HG03520 (cell line): ENCODE measurements at regions not wholly inside any gene's neighbourhood (a gene's known extent, or its start where the extent isn't known, plus 50 kb on each side); places are given as distances from the start of the nearest gene placed in this dataset.

Experiments used
- ATAC-seq: cut with Tn5 transposase; IDR thresholded peaks from one replicate; pipeline ENCODE4 v1.9.1; 2021; ENCODE audit warnings: mild to moderate bottlenecking, moderate library complexity; ENCODE audit not compliant: unreplicated experiment

GRCh38 chr4:179485781-179486180 is 2043.5 kb upstream of the AGA start:
- no peak for ATAC-seq

- no peak for ATAC-seq
These were observed 2044.5 kb upstream of the AGA start for GRCh38 chr4:179486570-179487335.

GRCh38 chr4:179492260-179493080 is 2050.2 kb upstream of the AGA start:
- ATAC-seq: no peak

GRCh38 chr4:179503976-179504375 is 2061.7 kb upstream of the AGA start:
- no peak for ATAC-seq

- no peak for ATAC-seq
These were observed 2067.3 kb upstream of the AGA start for GRCh38 chr4:179509489-179509888.

- ATAC-seq: no peak
These were observed 2079.7 kb upstream of the AGA start for GRCh38 chr4:179521952-179522351.

- ATAC-seq: no peak
These were observed 2088.7 kb upstream of the AGA start for GRCh38 chr4:179530958-179531357.

GRCh38 chr4:179536694-179537093 is 2094.5 kb upstream of the AGA start:
- ATAC-seq: no peak

GRCh38 chr4:179539641-179540040 is 2097.4 kb upstream of the AGA start:
- ATAC-seq: no peak

GRCh38 chr4:179543771-179544170 is 2101.5 kb upstream of the AGA start:
- no peak for ATAC-seq

GRCh38 chr4:179544496-179544895 is 2102.3 kb upstream of the AGA start:
- ATAC-seq: no peak

- no peak for ATAC-seq
These were observed 2109.9 kb upstream of the AGA start for GRCh38 chr4:179552131-179552530.

- no peak for ATAC-seq
These were observed 2121.5 kb upstream of the AGA start for GRCh38 chr4:179563741-179564140.

GRCh38 chr4:179569549-179569948 is 2127.3 kb upstream of the AGA start:
- no peak for ATAC-seq

- no peak for ATAC-seq
These were observed 2140.1 kb upstream of the AGA start for GRCh38 chr4:179582164-179582905.

GRCh38 chr4:179583221-179583620 is 2141.0 kb upstream of the AGA start:
- ATAC-seq: no peak

GRCh38 chr4:179584101-179584500 is 2141.9 kb upstream of the AGA start:
- ATAC-seq: no peak

- ATAC-seq: no peak
These were observed 2143.5 kb upstream of the AGA start for GRCh38 chr4:179585761-179586160.

GRCh38 chr4:179586460-179586859 is 2144.2 kb upstream of the AGA start:
- ATAC-seq: no peak

GRCh38 chr4:179595671-179596410 is 2153.6 kb upstream of the AGA start:
- ATAC-seq: no peak

GRCh38 chr4:179596621-179597020 is 2154.4 kb upstream of the AGA start:
- no peak for ATAC-seq
